Effector memory CD4-positive, alpha-beta T cell (primary cell): ENCODE measurements at regions not wholly inside any gene's neighbourhood (a gene's known extent, or its start where the extent isn't known, plus 50 kb on each side); places are given as distances from the start of the nearest gene placed in this dataset.

Experiments
- DNase-seq, 3 donors: peaks; one replicate each; pipeline ENCODE4 v3.0.0-alpha.2; 2020
- H3K27ac ChIP-seq: 2 replicates; pipeline ENCODE4 v1.7.0; 2013; ENCODE audit warnings: mild to moderate bottlenecking, low read length, moderate library complexity; ENCODE audit not compliant: insufficient read depth, poor library complexity, severe bottlenecking
- H3K27me3 ChIP-seq: replicated peaks from 2 replicates; pipeline ENCODE4 v1.7.0; 2013; ENCODE audit warnings: mild to moderate bottlenecking, low read length; ENCODE audit not compliant: insufficient read depth, control insufficient read depth, poor library complexity, severe bottlenecking
- H3K36me3 ChIP-seq: 2 replicates; pipeline ENCODE4 v1.7.0; 2013; ENCODE audit warnings: mild to moderate bottlenecking, low read length, moderate library complexity; ENCODE audit not compliant: control insufficient read depth, insufficient read depth
- H3K4me1 ChIP-seq: 2 replicates; pipeline ENCODE4 v1.7.0; 2013; ENCODE audit warnings: low read length, mild to moderate bottlenecking; ENCODE audit not compliant: control insufficient read depth, insufficient read depth, poor library complexity, severe bottlenecking
- H3K4me3 ChIP-seq: 2 replicates; pipeline ENCODE4 v1.7.0; 2013; ENCODE audit warnings: low read length, low read depth, mild to moderate bottlenecking; ENCODE audit not compliant: insufficient read depth, poor library complexity, severe bottlenecking
- H3K9me3 ChIP-seq: 2 replicates; pipeline ENCODE4 v1.7.0; 2013; ENCODE audit warnings: mild to moderate bottlenecking, low read length, moderate library complexity; ENCODE audit not compliant: control insufficient read depth

DNA sequence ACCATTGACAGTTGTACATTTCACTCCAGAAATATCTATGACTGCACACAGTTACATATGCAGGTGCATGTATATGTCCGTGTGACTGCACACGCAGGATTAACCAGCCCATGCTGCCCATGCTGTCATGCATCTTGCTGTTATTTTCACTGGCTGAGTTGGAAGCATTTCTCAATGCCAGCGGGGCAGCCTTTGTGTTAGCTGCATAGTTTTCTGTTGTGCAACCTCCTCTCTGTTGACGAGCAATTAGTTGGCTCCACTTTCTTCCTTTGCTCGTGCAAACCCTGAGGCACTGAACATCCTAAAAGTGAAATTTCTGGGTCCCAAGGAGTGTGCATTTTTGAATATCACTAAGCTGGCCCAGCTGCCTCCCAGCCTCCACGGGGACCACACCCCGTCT lies 133.4 kb upstream of the GLI2 start:
- H3K4me1 ChIP-seq, result no peaks in the 10 kb centered on the region
- H3K9me3 ChIP-seq, result no peaks in the 10 kb centered on the region
- H3K4me3 ChIP-seq, result no peak overlapping the region
- H3K36me3 ChIP-seq, result no peaks in the 10 kb centered on the region
- H3K27me3 ChIP-seq, result peaks cover 3% of the 10 kb centered on the region
- DNase-seq, result no peak
- no peak overlapping the region for H3K27ac ChIP-seq

DNA sequence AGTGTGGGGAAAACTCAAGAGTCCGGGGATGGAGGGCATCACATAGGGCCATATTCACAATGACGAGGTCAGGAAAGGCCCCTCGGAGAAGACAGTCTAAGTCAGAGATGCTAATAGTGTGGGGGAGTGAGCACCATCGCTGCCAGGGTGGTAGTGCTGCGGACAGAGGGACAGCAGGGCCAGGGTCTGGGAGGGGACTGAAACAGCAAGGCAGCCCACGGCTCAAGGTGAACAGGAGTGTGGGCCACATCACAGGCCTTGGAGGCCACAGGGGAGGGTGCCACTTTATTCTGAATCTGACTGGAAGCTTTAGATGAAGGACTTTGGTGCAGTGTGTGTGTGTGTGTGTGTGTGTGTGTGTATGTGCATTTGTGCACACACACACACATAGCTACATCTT lies 130.9 kb upstream of the GLI2 start:
- H3K36me3 ChIP-seq, result no peaks in the 10 kb centered on the region
- no peak for DNase-seq
- no peak overlapping the region for H3K4me3 ChIP-seq
- H3K27me3 ChIP-seq, result peaks cover 3% of the 10 kb centered on the region
- H3K9me3 ChIP-seq, result no peaks in the 10 kb centered on the region
- no peaks in the 10 kb centered on the region for H3K4me1 ChIP-seq
- no peak overlapping the region for H3K27ac ChIP-seq

DNA sequence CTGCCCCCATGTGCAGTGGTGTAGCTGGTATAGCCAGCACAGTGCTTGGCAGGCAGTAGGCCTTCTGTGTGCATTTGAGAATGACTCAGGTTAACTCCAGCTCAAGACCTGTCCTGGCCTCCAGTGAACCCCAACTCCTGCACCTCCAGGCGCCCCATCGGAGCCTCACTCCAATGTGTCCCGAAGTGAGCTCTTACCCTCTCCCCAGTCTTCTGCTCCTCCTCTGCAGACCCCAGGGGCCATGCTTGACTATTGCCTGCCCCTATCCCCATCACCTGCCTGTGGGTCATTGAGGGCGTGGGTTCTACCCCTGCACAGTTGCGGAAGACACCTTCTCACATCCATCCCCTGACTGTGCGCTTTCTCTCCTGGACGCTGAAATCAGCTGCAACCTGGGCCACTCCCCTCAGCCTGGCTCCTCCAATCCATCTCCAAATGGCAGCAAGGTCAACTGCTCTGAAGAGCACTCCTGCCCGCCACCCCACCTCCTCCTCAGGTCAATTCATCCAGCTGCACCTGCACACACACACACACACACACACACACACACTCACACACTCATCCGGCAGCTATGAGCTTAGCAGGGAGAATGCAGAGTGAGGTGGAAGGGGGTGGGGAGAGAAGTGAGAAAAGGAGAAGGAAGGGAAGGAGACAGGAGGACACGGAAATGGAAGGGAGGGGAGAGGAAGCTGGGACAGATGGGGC lies 130.3 kb upstream of the GLI2 start:
- H3K9me3 ChIP-seq, result no peaks in the 10 kb centered on the region
- no peaks in the 10 kb centered on the region for H3K36me3 ChIP-seq
- no peak overlapping the region for H3K27ac ChIP-seq
- H3K4me1 ChIP-seq, result no peaks in the 10 kb centered on the region
- H3K27me3 ChIP-seq, result peaks cover 3% of the 10 kb centered on the region
- no peak for DNase-seq
- no peak overlapping the region for H3K4me3 ChIP-seq

DNA sequence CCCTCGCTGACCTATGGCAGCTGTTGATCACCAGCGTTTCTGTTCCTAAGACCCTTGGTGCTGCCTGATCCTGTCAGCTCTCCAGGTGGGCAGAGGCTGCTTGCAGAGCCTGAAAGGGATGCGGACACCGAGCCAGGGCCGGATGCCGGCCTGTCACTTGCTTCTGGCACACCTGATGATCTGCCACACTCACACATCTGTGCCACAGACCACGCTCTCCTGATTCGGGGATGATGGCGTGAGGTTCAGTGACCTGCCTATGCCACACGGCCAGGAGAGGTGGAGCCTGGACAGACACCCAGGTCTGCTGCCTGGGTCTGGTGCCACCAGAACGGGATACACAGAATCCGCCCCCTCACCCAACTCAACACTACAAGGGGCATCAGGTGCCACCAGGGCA lies 129.4 kb upstream of the GLI2 start:
- no peak overlapping the region for H3K27ac ChIP-seq
- DNase-seq, result no peak
- no peaks in the 10 kb centered on the region for H3K4me1 ChIP-seq
- H3K4me3 ChIP-seq, result no peak overlapping the region
- peaks cover 3% of the 10 kb centered on the region for H3K27me3 ChIP-seq
- H3K9me3 ChIP-seq, result no peaks in the 10 kb centered on the region
- no peaks in the 10 kb centered on the region for H3K36me3 ChIP-seq

DNA sequence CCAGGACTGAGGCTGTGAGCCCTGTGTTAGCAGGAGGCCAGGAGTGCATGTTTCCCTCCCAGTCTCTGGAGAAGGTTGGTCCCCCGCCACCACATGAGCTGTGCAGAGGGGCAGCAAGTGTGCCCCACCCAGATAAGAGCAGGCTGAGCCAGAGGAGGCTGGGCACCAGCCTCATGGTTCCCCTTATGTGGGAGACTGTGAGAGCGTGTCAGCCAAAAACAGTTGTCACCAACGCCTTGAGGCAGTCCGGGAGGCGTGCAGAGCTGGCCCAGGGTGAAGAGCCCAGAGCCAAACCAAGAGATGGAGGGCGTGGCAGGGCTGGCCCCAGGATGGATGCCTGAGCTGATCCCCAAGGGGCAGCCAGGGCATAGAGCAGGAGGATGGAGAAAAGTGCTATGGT lies 128.7 kb upstream of the GLI2 start:
- H3K4me1 ChIP-seq, result no peaks in the 10 kb centered on the region
- H3K27me3 ChIP-seq, result peaks cover 3% of the 10 kb centered on the region
- no peaks in the 10 kb centered on the region for H3K36me3 ChIP-seq
- H3K9me3 ChIP-seq, result no peaks in the 10 kb centered on the region
- no peak overlapping the region for H3K4me3 ChIP-seq
- H3K27ac ChIP-seq, result no peak overlapping the region
- no peak for DNase-seq

DNA sequence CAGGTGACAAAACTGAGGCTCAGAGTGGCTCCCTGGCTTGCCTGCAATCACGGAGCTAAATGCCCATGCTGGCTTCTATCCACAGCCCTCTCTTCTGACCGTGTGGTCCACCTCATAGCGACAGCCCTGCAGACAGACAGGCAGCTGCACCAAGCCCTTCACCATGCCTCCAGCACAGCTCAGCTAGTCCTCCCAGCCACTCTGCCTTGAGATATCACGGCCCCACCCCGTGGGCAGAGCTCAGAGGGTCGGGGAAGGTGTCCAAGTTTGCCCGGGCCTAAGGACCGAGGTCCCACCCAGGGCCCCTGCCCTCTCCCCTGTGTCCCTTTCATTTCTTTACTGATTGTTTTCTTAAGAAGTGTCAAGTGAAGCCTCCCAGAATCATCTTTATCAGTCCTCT lies 128.2 kb upstream of the GLI2 start:
- Histone ChIP-seq H3K27me3 (peaks cover 3% of the 10 kb centered on the region), H3K36me3 (no peaks in the 10 kb centered on the region), H3K9me3 (no peaks in the 10 kb centered on the region), H3K4me3 (no peak overlapping the region), H3K27ac (no peak overlapping the region), H3K4me1 (no peaks in the 10 kb centered on the region)
- DNase-seq, result no peak

DNA sequence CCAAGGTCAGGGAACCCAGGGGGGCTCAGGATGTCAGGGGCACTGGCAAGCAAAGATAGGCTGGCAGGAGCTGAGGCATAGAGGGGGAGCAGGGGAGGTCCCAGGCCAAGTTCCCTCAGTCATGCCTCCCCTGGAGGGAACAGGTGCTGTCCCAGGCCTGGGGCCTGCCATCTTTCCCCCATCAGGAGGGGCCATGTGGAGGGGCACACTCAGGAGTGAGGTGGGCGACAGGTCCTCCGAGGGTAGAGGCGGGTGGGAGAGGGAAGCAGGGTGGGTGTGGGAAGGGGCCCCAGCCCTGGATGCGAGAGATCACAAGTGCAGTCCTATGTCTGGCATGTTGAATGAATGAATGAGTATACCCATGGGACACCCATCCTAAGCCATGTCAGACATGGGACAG lies 127.7 kb upstream of the GLI2 start:
- Histone ChIP-seq H3K27me3 (peaks cover 3% of the 10 kb centered on the region), H3K4me3 (no peak overlapping the region), H3K9me3 (no peaks in the 10 kb centered on the region), H3K36me3 (no peaks in the 10 kb centered on the region), H3K4me1 (no peaks in the 10 kb centered on the region), H3K27ac (no peak overlapping the region)
- DNase-seq, result no peak

DNA sequence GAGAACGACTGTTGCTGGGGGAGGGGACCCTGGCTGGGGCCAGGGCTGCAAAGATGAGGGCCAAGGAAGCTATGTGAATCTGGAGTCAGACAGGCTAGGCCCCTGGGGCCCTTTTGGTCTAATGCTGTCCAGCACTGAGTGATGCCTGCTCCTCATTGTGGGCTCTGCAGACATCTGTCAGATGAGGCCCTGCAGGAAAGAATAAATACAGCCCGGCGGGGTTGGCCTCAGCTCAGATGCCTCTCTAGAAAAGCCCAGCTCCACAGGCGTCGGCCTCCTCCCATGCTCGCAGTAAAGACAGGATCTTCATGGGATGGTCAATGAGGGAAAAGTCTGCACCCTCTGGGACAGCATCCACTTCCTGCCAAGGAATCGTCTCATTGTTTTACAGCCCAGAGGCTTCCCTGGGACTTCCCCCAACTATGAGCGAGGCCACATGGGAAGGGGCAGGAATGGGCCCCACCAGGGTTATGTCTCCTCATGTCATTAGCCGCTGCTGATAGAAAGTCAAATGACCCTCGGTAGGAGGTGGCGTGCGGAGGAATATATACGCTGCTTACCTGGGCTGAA lies 125.8 kb upstream of the GLI2 start:
- DNase-seq, result no peak
- H3K9me3 ChIP-seq, result no peaks in the 10 kb centered on the region
- H3K36me3 ChIP-seq, result no peaks in the 10 kb centered on the region
- H3K27me3 ChIP-seq, result peaks cover 3% of the 10 kb centered on the region
- no peaks in the 10 kb centered on the region for H3K4me1 ChIP-seq
- H3K27ac ChIP-seq, result no peak overlapping the region
- no peak overlapping the region for H3K4me3 ChIP-seq

DNA sequence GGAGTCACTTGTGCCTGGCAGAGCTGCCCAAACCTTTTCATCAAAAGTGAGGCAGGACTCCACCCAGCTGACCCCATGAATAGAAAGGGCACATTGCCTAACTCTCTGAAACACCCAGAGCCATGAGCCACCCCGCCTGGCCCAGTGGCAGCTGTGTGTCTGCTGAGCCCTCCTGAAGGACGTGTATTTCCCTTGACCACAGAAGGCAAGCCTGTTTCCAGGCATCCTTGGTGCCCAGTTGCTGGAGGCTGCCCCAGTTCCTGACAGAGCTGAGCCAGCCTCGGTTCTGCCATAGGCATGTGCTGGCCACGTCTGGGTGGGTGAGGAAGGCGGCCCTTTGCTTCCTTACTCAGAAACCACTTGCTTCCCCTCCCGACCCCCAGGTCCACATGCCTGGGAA lies 124.7 kb upstream of the GLI2 start:
- Histone ChIP-seq H3K27ac (no peak overlapping the region), H3K27me3 (no peaks in the 10 kb centered on the region), H3K4me1 (no peaks in the 10 kb centered on the region), H3K9me3 (no peaks in the 10 kb centered on the region), H3K4me3 (no peak overlapping the region), H3K36me3 (no peaks in the 10 kb centered on the region)
- no peak for DNase-seq

DNA sequence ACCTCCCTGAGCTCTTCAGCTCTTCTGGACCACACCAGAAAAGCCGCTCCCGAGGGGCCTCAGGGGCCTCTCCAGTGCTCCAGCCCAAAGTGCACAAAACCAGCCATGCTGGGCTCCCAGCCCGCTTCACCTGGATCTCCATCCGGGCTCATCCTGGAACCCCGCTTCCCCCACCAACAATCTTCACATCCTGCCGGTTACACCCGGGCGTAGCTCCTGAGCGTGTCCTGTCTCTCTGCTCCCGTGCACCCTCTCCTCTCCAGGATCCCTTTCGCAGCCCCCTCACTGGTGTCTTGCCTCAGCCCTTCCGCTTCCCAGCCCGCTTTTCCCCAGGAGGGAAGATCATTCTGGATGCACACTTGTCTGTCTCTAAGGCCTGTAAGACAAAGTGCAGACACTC lies 123.7 kb upstream of the GLI2 start:
- no peaks in the 10 kb centered on the region for H3K36me3 ChIP-seq
- no peak for DNase-seq
- H3K4me3 ChIP-seq, result no peak overlapping the region
- H3K4me1 ChIP-seq, result no peaks in the 10 kb centered on the region
- H3K27ac ChIP-seq, result no peak overlapping the region
- H3K9me3 ChIP-seq, result no peaks in the 10 kb centered on the region
- H3K27me3 ChIP-seq, result no peaks in the 10 kb centered on the region
